Activated T-cell treated with anti-CD3 and anti-CD28 coated beads, Interleukin-2, amount 50 U/mL, for 4 hours (primary cell): ENCODE measurements at regions not wholly inside any gene's neighbourhood (a gene's known extent, or its start where the extent isn't known, plus 50 kb on each side); places are given as distances from the start of the nearest gene placed in this dataset.

Source experiments
- ATAC-seq, 2 donors: fragments of 200-7000 bp; cut with Tn5 transposase; one replicate each; pipeline ENCODE4 v1.10.0; 2021
- DNase-seq: peaks from one replicate; pipeline ENCODE4 v3.0.0-alpha.2; 2020
- H3K27me3 Mint-ChIP-seq: one replicate; pipeline ENCODE4 v1.8.0; 2021; ENCODE audit warnings: low read depth, mixed read lengths
- H3K36me3 Mint-ChIP-seq: one replicate; pipeline ENCODE4 v1.8.0; 2022; ENCODE audit warnings: mixed read lengths; ENCODE audit not compliant: insufficient read depth
- H3K4me1 Mint-ChIP-seq: one replicate; pipeline ENCODE4 v1.8.0; 2021; ENCODE audit warnings: low read depth, mixed read lengths
- H3K4me3 Mint-ChIP-seq: one replicate; pipeline ENCODE4 v1.8.0; 2021; ENCODE audit warnings: mild to moderate bottlenecking, moderate library complexity, mixed read lengths
- H3K9me3 Mint-ChIP-seq: one replicate; pipeline ENCODE4 v1.8.0; 2021; ENCODE audit warnings: mixed read lengths

DNA sequence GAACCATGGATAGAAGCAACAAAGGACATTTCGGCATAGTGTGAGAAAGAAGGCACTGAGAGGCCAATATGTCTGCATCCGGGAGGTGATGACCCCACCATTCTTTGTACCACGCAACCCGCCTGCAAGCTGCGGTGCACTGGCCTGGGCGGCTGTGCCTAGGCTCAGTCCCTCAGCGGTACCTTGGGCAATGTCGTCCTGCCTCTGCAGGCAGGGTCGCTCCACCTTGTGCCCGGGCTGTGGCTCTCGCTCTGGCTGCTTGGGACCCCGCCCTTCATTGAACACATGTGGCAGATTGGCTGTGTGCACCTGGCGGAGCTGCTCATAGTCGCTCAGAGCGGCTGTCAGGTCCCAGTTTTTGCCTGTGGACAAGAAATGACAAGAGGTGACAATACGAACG is 243.2 kb downstream of the KLF13 start:
- Mint-ChIP-seq H3K27me3 (peaks cover 4% of the 10 kb centered on the region), H3K4me1 (no peaks in the 10 kb centered on the region), H3K9me3 (peaks cover 5% of the 10 kb centered on the region), H3K4me3 (no peak overlapping the region), H3K36me3 (no peaks in the 10 kb centered on the region)
- DNase-seq (no peak), ATAC-seq (no peak)

DNA sequence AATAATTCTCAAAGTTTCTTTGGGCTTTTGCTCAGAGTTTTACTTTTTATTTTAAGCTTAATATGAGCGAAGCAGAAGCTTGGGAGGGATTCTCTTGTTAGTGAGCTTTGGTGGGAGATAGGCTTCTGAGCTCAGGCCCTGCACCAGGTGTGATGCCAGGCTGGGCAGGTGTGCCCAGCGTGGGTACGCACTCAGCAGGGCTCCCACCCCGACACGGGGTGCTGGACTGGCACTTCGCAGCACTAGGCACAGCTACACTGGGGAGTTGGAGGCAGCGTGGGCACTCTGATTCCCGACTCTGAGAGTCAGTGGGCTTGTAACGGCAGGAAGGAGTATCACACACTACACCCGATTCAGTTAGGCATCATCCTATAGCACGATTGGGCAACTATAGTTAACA is 244.0 kb downstream of the KLF13 start:
- Mint-ChIP-seq H3K4me1 (no peaks in the 10 kb centered on the region), H3K4me3 (no peak overlapping the region), H3K36me3 (no peaks in the 10 kb centered on the region), H3K9me3 (peaks cover 5% of the 10 kb centered on the region), H3K27me3 (peaks cover 4% of the 10 kb centered on the region)
- no peak for DNase-seq
- ATAC-seq, result no peak

DNA sequence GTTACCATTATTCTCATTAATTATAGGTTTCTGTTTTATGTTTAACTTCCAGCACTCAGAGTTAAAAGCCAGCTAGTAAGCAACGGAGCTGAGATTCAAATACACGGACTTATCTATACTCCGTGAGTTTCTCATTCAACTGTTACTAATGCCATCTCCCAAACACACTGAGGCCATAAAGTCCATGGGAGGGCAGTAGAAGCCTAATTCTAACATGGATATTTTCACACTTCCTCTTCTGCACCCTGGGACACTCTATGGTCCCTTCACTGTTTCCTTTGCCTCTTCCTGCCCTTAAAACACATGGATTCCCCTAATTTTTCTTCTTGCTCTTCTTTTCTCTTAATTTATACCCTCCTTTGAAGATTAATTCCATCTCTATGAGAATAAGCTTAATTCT is 245.0 kb downstream of the KLF13 start:
- H3K9me3 Mint-ChIP-seq, result peaks cover 5% of the 10 kb centered on the region
- H3K27me3 Mint-ChIP-seq, result peaks cover 4% of the 10 kb centered on the region
- no peaks in the 10 kb centered on the region for H3K4me1 Mint-ChIP-seq
- no peak for ATAC-seq
- no peak for DNase-seq
- no peaks in the 10 kb centered on the region for H3K36me3 Mint-ChIP-seq
- no peak overlapping the region for H3K4me3 Mint-ChIP-seq

DNA sequence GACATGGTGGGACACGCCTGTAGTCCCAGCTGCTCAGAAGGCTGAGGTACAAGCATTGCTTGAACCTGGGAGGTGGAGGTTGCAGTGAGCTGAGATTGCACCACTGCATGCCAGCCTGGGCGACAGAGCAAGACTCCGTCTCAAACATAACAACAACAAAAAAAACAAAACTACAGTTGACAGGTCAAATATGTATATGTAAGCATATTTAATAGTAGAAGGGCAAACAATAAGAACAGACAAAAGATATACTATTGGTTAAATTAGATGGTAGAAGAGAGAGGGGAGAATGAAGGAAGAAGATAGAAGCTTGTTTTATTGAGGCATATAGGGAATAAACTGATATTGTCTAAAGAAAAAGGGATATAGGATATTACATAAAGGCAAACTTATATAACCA is 247.1 kb downstream of the KLF13 start:
- no peaks in the 10 kb centered on the region for H3K9me3 Mint-ChIP-seq
- ATAC-seq, result no peak

DNA sequence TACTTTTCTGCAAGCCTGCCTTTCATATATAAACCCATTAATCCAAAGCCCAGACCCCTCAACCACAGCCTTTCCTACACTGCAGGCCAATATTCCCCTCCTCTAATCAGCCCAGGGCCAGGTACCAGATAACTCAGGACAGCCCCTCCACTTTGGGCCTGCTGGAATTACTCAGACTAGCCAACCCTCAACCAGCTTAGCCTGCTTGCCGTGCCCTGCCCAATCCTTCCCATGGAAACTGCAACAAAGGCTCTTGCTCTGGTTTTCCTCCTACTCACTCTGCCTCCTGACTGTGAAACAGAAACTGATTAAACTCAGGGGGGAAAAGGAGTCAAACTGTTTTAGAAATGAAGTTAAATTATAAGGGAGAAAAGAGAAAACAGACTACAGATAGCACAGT is 248.1 kb downstream of the KLF13 start:
- H3K4me3 Mint-ChIP-seq, result no peak overlapping the region
- peaks cover 4% of the 10 kb centered on the region for H3K27me3 Mint-ChIP-seq
- no peaks in the 10 kb centered on the region for H3K36me3 Mint-ChIP-seq
- ATAC-seq (no peak), DNase-seq (no peak)
- no peaks in the 10 kb centered on the region for H3K4me1 Mint-ChIP-seq
- peaks cover 1% of the 10 kb centered on the region for H3K9me3 Mint-ChIP-seq

More for the DNA sequence above, 247.1 kb downstream of the KLF13 start:
- DNase-seq, result no peak
- H3K4me1 Mint-ChIP-seq, result no peaks in the 10 kb centered on the region
- peaks cover 4% of the 10 kb centered on the region for H3K27me3 Mint-ChIP-seq
- H3K36me3 Mint-ChIP-seq, result no peaks in the 10 kb centered on the region
- no peak overlapping the region for H3K4me3 Mint-ChIP-seq

DNA sequence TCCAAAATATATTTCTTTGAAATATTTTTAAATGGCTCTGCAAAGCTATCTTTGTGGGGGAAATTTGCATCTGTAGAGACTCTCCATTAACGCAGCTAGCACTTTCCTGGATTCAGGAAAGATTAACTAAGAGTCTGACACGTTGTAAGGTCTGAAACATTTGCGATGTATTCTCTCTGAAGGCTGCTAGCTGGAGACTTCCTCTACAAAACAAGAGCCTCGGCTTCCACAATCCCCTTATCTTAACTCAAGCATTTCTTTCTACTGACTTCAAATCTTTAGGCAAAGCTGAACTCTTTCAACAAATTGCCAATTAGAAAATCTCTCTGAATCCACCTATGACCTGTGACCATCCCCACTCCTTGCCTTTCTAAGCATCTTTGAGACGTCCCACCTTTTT is 250.5 kb downstream of the KLF13 start:
- DNase-seq, result no peak
- Mint-ChIP-seq H3K27me3 (peaks cover 4% of the 10 kb centered on the region), H3K9me3 (peaks cover 15% of the 10 kb centered on the region), H3K4me3 (no peak overlapping the region), H3K36me3 (no peaks in the 10 kb centered on the region), H3K4me1 (no peaks in the 10 kb centered on the region)
- no peak for ATAC-seq

DNA sequence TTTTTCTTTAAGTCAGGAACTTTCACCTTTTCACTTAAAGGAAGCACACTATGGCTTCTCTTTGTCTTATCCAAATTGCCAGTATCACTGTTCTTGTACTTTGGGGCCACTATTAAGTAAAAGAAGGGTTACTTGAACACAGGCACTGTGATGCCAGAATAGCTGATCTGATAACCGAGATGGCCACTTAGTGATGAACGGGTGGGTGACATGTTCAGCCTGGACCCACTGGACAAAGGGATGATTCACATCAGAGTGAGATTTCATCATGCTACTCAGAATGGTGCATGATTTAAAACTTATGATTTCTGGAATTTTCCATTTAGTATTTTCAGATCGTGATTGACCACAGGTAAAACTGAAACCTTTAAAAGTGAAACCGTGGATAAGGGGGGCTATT is 252.6 kb downstream of the KLF13 start:
- Mint-ChIP-seq H3K9me3 (peaks cover 26% of the 10 kb centered on the region), H3K4me1 (no peaks in the 10 kb centered on the region), H3K36me3 (no peaks in the 10 kb centered on the region), H3K27me3 (peaks cover 2% of the 10 kb centered on the region), H3K4me3 (no peak overlapping the region)
- ATAC-seq (no peak), DNase-seq (no peak)

DNA sequence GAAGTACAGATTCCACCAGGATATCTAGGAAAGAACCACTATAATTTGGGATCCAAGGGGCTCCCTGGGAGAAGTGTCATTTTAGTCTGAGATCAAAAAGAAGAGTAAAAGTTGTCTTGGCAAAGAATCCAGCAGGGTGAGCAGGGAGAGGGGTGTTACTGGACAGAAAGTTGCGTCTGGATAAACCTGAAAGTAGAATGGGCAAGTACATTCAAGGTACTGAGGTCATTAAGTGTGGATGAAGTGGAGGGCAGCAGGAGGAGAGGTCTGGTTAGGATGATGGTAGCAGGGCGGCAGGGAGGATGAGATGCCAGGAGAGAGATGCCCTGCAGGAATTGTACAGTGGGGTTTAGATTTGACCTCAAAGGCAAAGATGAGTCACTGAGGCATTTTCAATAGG is 253.3 kb downstream of the KLF13 start:
- DNase-seq, result no peak
- no peaks in the 10 kb centered on the region for H3K36me3 Mint-ChIP-seq
- no peak overlapping the region for H3K4me3 Mint-ChIP-seq
- ATAC-seq, result no peak
- peaks cover 5% of the 10 kb centered on the region for H3K27me3 Mint-ChIP-seq
- H3K9me3 Mint-ChIP-seq, result peaks cover 26% of the 10 kb centered on the region
- H3K4me1 Mint-ChIP-seq, result no peaks in the 10 kb centered on the region

DNA sequence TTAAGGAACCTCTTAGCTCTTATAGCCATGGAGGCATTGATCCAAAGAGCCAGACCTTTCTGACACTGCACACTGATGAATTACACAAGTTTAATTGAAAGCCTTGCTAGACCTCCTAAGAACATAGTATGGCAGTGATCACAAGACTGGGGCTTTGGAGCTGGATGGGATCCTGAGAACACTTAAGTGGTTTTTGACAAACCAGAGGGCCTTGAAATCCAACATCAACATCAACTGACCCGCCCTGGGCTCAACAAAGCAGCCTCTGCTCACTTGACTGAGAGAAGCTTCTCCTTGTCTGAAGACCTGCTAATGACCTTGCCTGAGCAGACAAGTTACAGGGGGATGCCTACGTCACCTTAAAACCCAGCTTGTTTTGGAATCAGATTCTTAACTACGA is 257.6 kb downstream of the KLF13 start:
- H3K4me3 Mint-ChIP-seq, result no peak overlapping the region
- DNase-seq (no peak), ATAC-seq (no peak)
- H3K9me3 Mint-ChIP-seq, result peaks cover 26% of the 10 kb centered on the region
- H3K36me3 Mint-ChIP-seq, result no peaks in the 10 kb centered on the region
- no peaks in the 10 kb centered on the region for H3K4me1 Mint-ChIP-seq
- peaks cover 12% of the 10 kb centered on the region for H3K27me3 Mint-ChIP-seq

DNA sequence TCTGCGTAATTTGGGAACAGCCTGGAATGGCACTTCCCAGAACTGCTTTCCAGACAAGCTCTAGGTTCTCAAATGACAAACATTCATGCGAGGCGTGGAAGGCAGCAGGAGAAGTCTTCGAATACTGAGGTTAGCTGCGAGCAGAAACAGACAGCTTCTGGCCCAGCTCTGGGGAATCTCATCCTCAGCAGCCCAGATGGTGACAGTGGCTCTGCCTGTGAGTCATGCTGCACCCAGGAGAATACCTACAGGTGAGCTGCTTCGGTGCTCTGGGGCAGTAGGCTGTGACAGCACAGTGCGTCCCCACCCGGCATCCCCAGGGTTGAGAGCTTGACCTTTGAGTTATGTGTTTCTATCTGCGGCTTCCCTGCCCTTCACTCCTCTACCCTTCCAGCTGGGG is 258.6 kb downstream of the KLF13 start:
- DNase-seq (no peak), ATAC-seq (no peak)
- Mint-ChIP-seq H3K27me3 (peaks cover 12% of the 10 kb centered on the region), H3K4me1 (no peaks in the 10 kb centered on the region), H3K4me3 (no peak overlapping the region), H3K9me3 (peaks cover 22% of the 10 kb centered on the region), H3K36me3 (no peaks in the 10 kb centered on the region)

DNA sequence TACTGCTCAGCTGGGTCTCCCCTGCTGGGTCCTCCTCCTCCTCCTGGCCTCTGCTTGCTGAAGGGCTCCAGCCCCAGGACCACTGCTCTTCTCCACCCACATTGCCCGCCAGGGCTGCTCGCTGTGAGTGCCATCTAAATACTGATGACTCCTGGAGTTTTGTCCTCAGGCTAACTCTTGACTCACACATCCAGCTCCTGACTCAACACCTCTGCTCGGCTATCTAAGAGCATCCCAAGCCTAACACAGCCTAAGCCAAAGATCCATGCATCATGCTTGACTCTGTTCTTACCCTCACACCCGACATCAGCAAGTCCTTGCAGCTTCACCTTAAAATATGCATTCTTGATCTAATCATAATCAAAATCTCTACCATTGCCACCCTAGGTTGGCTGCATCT is 260.2 kb downstream of the KLF13 start:
- H3K4me1 Mint-ChIP-seq, result no peaks in the 10 kb centered on the region
- H3K9me3 Mint-ChIP-seq, result peaks cover 14% of the 10 kb centered on the region
- H3K4me3 Mint-ChIP-seq, result no peak overlapping the region
- peaks cover 12% of the 10 kb centered on the region for H3K27me3 Mint-ChIP-seq
- DNase-seq, result no peak
- no peaks in the 10 kb centered on the region for H3K36me3 Mint-ChIP-seq
- no peak for ATAC-seq

DNA sequence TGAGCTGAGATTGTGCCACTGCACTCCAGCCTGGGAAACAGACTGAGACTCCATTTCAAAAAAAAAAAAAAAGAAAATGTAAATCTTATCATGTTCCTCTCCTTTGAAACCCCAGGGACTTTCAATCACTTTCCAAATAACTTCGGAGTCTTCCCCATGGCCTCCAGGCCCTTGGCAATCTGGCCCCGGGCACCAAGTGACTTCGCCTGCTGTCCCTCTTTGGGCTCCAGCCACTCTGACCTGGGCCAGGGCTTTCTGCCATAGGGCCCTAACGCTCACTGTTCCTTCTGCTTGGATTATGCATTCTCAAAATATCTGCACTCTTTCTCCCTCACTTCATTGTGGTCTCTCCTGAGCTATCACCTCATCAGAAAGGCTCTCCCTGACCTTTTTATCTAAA is 260.9 kb downstream of the KLF13 start:
- Mint-ChIP-seq H3K9me3 (peaks cover 6% of the 10 kb centered on the region), H3K4me3 (no peak overlapping the region), H3K4me1 (no peaks in the 10 kb centered on the region)

DNA sequence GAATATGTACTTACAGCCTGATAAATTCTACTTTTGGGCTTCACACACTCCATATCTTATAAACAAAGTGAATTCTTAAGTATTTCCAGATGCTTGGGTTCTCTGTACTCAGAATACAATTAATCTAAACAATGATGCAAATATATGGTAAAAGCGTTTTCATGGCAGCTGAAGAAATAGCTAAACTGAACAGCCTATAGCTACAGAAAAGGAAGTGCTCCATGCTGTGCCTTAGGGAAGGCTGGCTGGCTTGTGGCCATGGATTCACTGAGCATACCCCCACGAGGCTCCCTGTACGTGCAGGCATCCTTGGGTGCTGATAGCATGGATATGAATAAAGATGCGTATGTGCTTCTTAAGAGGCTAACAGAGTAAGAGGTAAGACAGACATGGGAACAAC is 264.0 kb downstream of the KLF13 start:
- Mint-ChIP-seq H3K9me3 (no peaks in the 10 kb centered on the region), H3K4me3 (no peak overlapping the region), H3K27me3 (peaks cover 9% of the 10 kb centered on the region), H3K36me3 (no peaks in the 10 kb centered on the region), H3K4me1 (no peaks in the 10 kb centered on the region)
- no peak for DNase-seq
- no peak for ATAC-seq

More for the DNA sequence above, 260.9 kb downstream of the KLF13 start:
- Mint-ChIP-seq H3K27me3 (peaks cover 12% of the 10 kb centered on the region), H3K36me3 (no peaks in the 10 kb centered on the region)
- DNase-seq (no peak), ATAC-seq (no peak)

DNA sequence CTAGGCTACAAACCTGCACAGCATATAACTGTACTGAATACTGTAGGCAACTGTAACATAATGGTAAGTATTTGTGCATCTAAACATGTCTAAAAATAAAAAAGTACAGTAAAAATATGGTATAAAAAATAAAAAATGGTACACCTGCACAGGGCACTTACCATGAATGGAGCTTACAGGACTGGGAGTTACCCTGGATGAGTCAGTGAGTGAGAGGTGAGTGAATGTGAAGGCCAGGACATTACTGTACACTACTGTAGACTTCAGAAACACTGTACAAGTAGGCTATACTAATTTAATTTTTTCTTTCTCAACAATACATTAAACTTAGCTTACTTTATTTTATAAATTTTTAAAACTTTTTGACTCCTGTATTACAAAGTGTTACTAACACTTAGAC is 265.3 kb downstream of the KLF13 start:
- H3K9me3 Mint-ChIP-seq, result no peaks in the 10 kb centered on the region
- peaks cover 4% of the 10 kb centered on the region for H3K27me3 Mint-ChIP-seq
- no peak for DNase-seq
- no peak for ATAC-seq
- H3K36me3 Mint-ChIP-seq, result no peaks in the 10 kb centered on the region
- no peaks in the 10 kb centered on the region for H3K4me1 Mint-ChIP-seq
- H3K4me3 Mint-ChIP-seq, result no peak overlapping the region

DNA sequence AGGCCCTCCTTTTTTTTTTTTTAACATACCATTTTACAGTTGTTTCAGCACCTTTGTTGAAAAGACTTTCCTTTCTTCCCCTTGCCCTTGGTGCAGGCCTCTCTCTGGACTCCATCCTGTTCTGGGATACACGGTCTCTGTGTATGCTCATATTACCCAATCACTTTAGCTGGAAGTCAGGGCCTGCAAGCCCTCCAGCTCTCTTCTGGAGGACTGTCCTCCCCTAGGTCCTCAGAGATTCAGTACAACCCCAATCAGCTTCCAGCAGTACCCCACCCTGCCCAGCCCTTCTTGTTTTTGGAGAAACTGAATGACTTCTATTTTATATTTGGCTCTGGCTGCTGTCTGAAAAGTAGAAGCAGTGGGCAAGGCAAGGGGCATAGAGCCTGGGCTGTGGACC is 270.8 kb downstream of the KLF13 start:
- H3K4me3 Mint-ChIP-seq, result no peak overlapping the region
- ATAC-seq, result no peak

DNA sequence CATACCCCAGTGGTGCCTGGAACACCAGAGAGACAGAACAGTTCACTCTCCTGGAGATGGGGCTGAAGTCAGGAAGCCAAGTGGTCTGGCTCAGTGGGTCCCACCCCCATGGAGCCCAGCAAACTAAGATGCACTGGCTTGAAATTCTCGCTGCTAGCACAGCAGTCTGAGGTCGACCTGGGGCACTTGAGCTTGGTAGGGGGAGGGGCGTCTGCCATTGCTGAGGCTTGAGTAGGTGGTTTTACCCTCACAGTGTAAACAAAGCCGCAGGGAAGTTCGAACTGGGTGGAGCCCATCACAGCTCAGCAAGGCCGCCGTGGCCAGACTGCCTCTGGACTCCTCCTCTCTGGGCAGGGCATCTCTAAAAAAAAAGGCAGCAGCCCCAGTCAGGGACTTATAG is 272.0 kb downstream of the KLF13 start:
- no peak for ATAC-seq
- Mint-ChIP-seq H3K4me3 (no peak overlapping the region), H3K36me3 (no peaks in the 10 kb centered on the region), H3K4me1 (no peaks in the 10 kb centered on the region), H3K27me3 (peaks cover 10% of the 10 kb centered on the region), H3K9me3 (no peaks in the 10 kb centered on the region)
- no peak for DNase-seq

More for the DNA sequence above, 270.8 kb downstream of the KLF13 start:
- H3K4me1 Mint-ChIP-seq, result no peaks in the 10 kb centered on the region
- H3K27me3 Mint-ChIP-seq, result peaks cover 14% of the 10 kb centered on the region
- no peak for DNase-seq
- H3K9me3 Mint-ChIP-seq, result no peaks in the 10 kb centered on the region
- H3K36me3 Mint-ChIP-seq, result no peaks in the 10 kb centered on the region
